Erythroblast (primary cell): ENCODE measurements at regions not wholly inside any gene's neighbourhood (a gene's known extent, or its start where the extent isn't known, plus 50 kb on each side); places are given as distances from the start of the nearest gene placed in this dataset.

ENCODE experiments used
- GATA1 ChIP-seq: IDR thresholded peaks from 2 replicates; pipeline ENCODE4 v1.6.1; 2011; ENCODE audit warnings: low read depth, mild to moderate bottlenecking, control low read depth, low read length, moderate library complexity
- POLR2A ChIP-seq: IDR thresholded peaks from 2 replicates; pipeline ENCODE4 v1.6.1; 2011; ENCODE audit warnings: mild to moderate bottlenecking, low read length

DNA sequence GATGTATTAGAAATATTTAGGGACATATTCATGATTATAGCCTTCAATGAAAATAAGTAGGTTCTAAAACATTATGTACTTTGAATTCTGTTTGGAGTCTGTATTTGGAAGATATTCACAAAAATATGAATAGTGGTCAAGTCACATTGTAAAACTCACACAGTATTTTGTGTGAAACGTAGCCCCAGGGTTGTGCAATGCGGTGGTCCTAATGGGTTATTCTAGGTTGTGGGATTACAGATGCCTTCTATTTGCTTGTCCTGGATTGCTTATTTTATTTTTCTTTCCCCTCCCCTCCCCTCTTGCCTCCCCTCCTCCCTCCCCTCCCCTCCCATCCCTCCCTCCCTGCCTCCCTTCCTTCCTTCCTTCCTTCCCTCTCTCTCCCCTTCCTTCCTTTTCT lies 93.7 kb upstream of the THUMPD2 start:
- TF ChIP-seq POLR2A, result no peak
- TF ChIP-seq GATA1, result no peak
